K562 (cell line): ENCODE measurements at regions not wholly inside any gene's neighbourhood (a gene's known extent, or its start where the extent isn't known, plus 50 kb on each side); places are given as distances from the start of the nearest gene placed in this dataset.

Experiments
- CBX5 ChIP-seq: IDR thresholded peaks from 2 replicates; pipeline ENCODE4 v1.6.1; 2014; ENCODE audit warnings: low read depth, borderline replicate concordance
- HNRNPUL1 ChIP-seq: fragments of 200-400 bp; formaldehyde crosslinking; IDR thresholded peaks from 2 replicates; pipeline ENCODE4 v1.6.1; 2017; ENCODE audit warnings: low read length
- NEUROD1 ChIP-seq: fragments of 150-350 bp; IDR thresholded peaks from 2 replicates; pipeline ENCODE4 v1.6.1; 2014; ENCODE audit warnings: borderline replicate concordance, low read length, low read depth; ENCODE audit not compliant: partially characterized antibody
- NR2C2 ChIP-seq, 2 experiments: fragments of 200-800 bp in 1 of 2; sonication (Bioruptor generic) in 1 of 2; sonication (generic) in 1 of 2; formaldehyde crosslinking in 1 of 2; IDR thresholded peaks; 2 replicates each; pipeline versions ENCODE4 v1.6.1 to v1.8.0; 2016 to 2022; ENCODE audit warnings: mild to moderate bottlenecking in 1 of 2, missing compliant biosample characterization in 1 of 2, missing genetic modification characterization in 1 of 2, missing genetic modification reagents in 1 of 2
- PHB2 ChIP-seq: fragments of 450-650 bp; IDR thresholded peaks from 2 replicates; pipeline ENCODE4 v1.6.1; 2017; ENCODE audit warnings: low read depth
- POLR2G ChIP-seq: fragments of 200-400 bp; formaldehyde crosslinking; IDR thresholded peaks from 2 replicates; pipeline ENCODE4 v1.6.1; 2017; ENCODE audit warnings: low read depth, mild to moderate bottlenecking, antibody characterized with exemption, low read length, moderate library complexity
- RBM25 ChIP-seq: fragments of 200-400 bp; formaldehyde crosslinking; IDR thresholded peaks from 2 replicates; pipeline ENCODE4 v1.6.1; 2018; ENCODE audit warnings: low read length, low read depth, moderate library complexity; ENCODE audit not compliant: severe bottlenecking
- REST ChIP-seq, 2 experiments: fragments of 450-650 bp; formaldehyde crosslinking in 1 of 2; IDR thresholded peaks; 2 replicates each; pipeline versions ENCODE4 v1.4.0 to v1.6.1; 2014 to 2020; ENCODE audit warnings: mild to moderate bottlenecking in 2 of 2, borderline replicate concordance in 1 of 2, low read depth in 1 of 2
- TEAD2 ChIP-seq: fragments of 450-650 bp; IDR thresholded peaks from 2 replicates; pipeline ENCODE4 v1.6.1; 2016; ENCODE audit warnings: missing genetic modification characterization, control low read depth, missing compliant biosample characterization
- TF ChIP-seq, protein P1 (sequence below), 2 experiments: fragments of 200-800 bp in 1 of 2; sonication (Bioruptor generic) in 1 of 2; sonication (generic) in 1 of 2; formaldehyde crosslinking in 1 of 2; IDR thresholded peaks in 1 of 2; conservative IDR thresholded peaks in 1 of 2; 2 replicates each; pipeline versions ENCODE4 v1.5.0 to v1.6.1; 2016 to 2020; ENCODE audit warnings: missing compliant biosample characterization in 1 of 2, missing genetic modification characterization in 1 of 2, missing genetic modification reagents in 1 of 2
- TF ChIP-seq, protein P2 (sequence below), 2 experiments: fragments of 450-650 bp in 1 of 2; sonication (generic) in 1 of 2; formaldehyde crosslinking in 1 of 2; IDR thresholded peaks in 1 of 2; conservative IDR thresholded peaks in 1 of 2; 2 replicates each; pipeline versions ENCODE4 v1.6.1 to v1.8.1; 2016 to 2023; ENCODE audit warnings: mild to moderate bottlenecking in 2 of 2, moderate library complexity in 2 of 2, inconsistent platforms in 1 of 2, missing genetic modification reagents in 1 of 2

DNA sequence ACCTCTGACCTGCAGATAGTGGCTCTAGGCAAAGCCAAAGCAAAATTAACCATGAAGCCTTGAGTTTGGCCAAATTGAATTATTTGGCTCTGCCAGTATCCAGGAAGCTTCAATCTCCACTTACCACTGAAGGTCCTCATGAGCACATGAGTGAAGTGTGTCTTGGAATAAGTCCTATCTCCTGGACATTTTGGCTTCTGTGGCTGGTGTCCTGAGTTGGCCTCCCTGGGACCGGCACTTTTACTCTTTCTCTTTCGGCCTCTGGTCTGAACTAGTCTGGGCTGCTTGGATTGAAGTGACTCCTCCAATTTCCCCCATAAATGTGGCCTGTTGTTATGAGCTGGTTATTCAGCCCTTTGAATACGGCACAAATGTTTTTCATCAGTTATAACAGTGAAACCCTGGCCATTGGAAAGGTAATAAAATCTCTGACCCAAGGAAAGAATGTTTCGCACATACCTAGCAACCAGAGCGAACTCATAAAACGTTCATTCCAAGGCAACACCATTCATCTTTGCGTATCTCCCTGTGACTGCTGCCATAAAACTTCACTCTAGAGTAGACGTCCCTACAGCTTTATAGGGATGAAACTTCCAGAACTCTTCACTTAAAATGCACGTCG is 216.4 kb downstream of the LPIN1 start (continued):
- TF ChIP-seq, protein P1, sequence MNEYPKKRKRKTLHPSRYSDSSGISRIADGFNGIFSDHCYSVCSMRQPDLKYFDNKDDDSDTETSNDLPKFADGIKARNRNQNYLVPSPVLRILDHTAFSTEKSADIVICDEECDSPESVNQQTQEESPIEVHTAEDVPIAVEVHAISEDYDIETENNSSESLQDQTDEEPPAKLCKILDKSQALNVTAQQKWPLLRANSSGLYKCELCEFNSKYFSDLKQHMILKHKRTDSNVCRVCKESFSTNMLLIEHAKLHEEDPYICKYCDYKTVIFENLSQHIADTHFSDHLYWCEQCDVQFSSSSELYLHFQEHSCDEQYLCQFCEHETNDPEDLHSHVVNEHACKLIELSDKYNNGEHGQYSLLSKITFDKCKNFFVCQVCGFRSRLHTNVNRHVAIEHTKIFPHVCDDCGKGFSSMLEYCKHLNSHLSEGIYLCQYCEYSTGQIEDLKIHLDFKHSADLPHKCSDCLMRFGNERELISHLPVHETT (CRISPR knock-in tag; conservative IDR thresholded peaks at IDR 0.05 in 1 of 2, IDR thresholded peaks at IDR 0.05 in 1 of 2) = 0 out of 4 replicates have a peak, but pooled peaks of 1 of the 2 experiments have one; percentile 0
- TF ChIP-seq, protein P2, sequence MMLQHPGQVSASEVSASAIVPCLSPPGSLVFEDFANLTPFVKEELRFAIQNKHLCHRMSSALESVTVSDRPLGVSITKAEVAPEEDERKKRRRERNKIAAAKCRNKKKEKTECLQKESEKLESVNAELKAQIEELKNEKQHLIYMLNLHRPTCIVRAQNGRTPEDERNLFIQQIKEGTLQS (IDR thresholded peaks at IDR 0.05) = no peak
- TF ChIP-seq, protein P2 (CRISPR knock-in tag; conservative IDR thresholded peaks at IDR 0.05) = no peak
- TF ChIP-seq HNRNPUL1 (no peak), POLR2G (no peak), NEUROD1 (no peak), PHB2 (no peak), REST (IDR thresholded peaks at IDR 0.05; ENCODE audit: borderline replicate concordance) (peak; percentile 23), REST (CRISPR knock-in tag; IDR thresholded peaks at IDR 0.05; ENCODE audit: low read depth) (no peak), NR2C2 (CRISPR knock-in tag; IDR thresholded peaks at IDR 0.05) (no peak), NR2C2 (tag; IDR thresholded peaks at IDR 0.05) (no peak), CBX5 (no peak), TEAD2 (tag) (0 out of 2 replicates have a peak, but pooled peaks have one; percentile 44), RBM25 (no peak)
